ENCODE measurements at regions not wholly inside any gene's neighbourhood (a gene's known extent, or its start where the extent isn't known, plus 50 kb on each side); places are given as distances from the start of the nearest gene placed in this dataset.

DNA sequence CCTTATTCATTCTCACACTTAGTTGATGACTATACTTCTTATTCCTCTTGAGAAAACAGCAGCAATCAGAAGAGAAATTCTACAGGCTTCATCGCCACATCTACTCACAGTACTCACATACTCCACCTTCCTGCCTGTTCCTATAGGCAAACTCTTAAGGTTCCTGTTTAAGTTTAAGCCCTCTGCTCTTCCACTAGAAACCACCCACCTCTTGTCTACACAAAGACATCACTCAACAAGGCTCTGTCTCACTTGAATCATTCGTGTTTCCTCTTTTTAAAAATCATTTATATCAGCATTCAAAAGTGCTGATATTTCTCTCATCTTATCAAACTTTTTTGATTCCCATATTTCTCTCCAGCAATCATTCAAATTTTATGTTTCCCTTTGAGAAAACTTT is 85.5 kb upstream of the ADO start:
- TF ChIP-seq, protein P1, sequence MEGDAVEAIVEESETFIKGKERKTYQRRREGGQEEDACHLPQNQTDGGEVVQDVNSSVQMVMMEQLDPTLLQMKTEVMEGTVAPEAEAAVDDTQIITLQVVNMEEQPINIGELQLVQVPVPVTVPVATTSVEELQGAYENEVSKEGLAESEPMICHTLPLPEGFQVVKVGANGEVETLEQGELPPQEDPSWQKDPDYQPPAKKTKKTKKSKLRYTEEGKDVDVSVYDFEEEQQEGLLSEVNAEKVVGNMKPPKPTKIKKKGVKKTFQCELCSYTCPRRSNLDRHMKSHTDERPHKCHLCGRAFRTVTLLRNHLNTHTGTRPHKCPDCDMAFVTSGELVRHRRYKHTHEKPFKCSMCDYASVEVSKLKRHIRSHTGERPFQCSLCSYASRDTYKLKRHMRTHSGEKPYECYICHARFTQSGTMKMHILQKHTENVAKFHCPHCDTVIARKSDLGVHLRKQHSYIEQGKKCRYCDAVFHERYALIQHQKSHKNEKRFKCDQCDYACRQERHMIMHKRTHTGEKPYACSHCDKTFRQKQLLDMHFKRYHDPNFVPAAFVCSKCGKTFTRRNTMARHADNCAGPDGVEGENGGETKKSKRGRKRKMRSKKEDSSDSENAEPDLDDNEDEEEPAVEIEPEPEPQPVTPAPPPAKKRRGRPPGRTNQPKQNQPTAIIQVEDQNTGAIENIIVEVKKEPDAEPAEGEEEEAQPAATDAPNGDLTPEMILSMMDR (IDR thresholded peaks at IDR 0.05): no peak
- no peak for TF ChIP-seq EZH2 (IDR thresholded peaks at IDR 0.05; ENCODE audit: borderline replicate concordance, insufficient read depth, low read depth, low read length, poor library complexity, severe bottlenecking)
